ENCODE measurements at regions not wholly inside any gene's neighbourhood (a gene's known extent, or its start where the extent isn't known, plus 50 kb on each side); places are given as distances from the start of the nearest gene placed in this dataset.

DNA sequence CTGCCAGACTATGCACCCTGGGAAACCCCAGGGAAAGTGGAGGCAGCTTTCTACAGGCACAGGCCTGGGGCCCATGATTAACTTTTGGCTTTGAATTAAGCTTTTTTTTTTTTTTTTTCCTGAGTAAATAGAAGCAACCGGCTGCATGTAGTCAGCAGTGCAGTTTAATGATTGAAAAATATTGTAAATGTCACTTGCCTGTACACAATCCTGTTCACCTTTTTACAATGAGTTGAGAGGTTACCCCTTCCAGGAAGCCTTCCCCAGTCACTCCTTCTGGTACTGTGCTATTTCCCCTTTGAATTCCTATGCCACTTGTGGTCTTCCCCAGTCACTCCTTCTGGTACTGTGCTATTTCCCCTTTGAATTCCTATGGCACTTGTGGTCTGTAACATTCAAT, 475.6 kb downstream of the TDRD15 start:
- no peak for DNase-seq (ENCODE audit: extremely low read depth in 1 of 2, low read depth in 1 of 2)

DNA sequence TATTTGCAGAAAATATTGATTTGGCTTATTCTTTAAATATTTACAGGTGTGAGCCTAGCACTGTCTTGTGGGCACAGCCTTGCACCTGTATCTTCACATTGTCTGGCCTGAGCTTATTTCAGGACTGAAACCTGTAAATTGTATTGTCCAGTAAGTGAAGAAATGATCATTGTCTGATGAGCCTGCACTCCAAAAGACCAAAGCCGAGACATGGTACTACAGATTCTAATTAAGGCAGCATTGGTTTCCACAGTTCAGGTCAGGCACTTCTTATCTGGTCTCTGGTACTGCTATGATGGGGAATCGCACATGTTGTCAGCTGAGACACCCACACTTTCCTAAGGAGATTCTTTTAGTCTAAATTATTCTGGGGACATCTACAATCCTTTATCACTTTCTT, 479.0 kb downstream of the TDRD15 start:
- DNase-seq (ENCODE audit: extremely low read depth in 1 of 2, low read depth in 1 of 2): no peak

GRCh38 chr2:21607572-21607971, 483.8 kb downstream of the TDRD15 start:
- no peak for DNase-seq (ENCODE audit: extremely low read depth in 1 of 2, low read depth in 1 of 2)

DNA sequence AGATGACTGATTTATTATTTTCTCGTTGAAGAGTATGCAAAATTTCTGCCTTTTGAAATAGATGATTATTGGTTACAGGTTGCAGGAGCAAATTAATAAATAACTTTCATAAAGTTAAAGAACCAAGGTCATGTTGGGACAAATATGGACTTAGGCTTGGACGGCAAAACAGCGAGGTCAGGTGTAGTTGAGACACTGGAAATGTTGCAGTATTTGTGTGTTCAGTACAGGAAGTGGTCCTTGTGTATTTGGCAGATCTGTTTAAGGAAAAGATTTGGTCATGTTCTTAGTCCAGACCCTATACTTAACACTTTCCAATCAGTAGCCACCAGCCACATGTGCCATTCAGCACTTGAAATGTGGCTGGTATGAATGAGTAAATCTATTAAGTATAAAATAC, 486.5 kb downstream of the TDRD15 start:
- DNase-seq (ENCODE audit: extremely low read depth in 1 of 2, low read depth in 1 of 2): no peak

GRCh38 chr2:21617885-21618434, 494.2 kb downstream of the TDRD15 start:
- DNase-seq (ENCODE audit: extremely low read depth in 1 of 2, low read depth in 1 of 2): no peak

GRCh38 chr2:21620771-21621170, 497.0 kb downstream of the TDRD15 start:
- DNase-seq (ENCODE audit: extremely low read depth in 1 of 2, low read depth in 1 of 2): no peak

GRCh38 chr2:21627938-21628337, 504.2 kb downstream of the TDRD15 start:
- DNase-seq (ENCODE audit: extremely low read depth in 1 of 2, low read depth in 1 of 2): no peak

DNA sequence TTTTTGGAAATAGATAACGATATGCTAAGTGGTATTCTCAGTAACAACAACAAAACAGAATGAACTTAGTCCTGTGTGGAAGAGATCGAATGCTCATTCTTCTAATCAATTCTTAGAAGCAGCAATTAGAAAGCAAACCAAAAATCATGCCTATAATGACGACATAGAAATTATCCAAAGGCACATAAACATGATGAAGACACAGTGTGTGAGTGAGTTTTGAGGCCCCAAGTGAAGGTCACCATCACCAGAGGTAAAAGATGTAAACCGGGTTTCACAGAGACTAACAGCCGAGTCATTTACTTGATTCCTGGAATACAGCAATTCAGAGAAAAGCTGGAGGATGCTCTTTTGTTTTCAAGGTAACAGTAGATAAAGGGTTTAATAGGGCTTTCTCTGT, 509.2 kb downstream of the TDRD15 start:
- DNase-seq (ENCODE audit: extremely low read depth in 1 of 2, low read depth in 1 of 2): no peak

DNA sequence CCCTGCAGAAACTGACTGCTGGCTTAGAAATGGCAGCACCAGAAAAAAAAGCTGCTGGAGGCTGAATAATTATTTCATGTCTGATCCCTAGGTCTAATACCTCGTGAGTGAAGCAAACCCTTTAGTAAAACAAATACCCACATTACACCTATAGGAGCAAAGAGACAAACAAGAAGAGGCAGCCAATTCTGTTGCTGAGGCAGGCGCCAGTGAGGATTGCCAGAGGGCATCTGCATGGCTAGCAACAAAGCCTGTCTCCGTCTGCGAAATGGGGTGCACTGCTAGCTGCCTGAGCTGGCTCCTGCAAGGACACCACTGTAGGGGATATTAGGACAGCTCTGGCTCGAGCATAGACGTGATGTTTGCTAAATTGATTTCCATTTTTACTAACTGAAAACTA, 509.7 kb downstream of the TDRD15 start:
- DNase-seq (ENCODE audit: extremely low read depth in 1 of 2, low read depth in 1 of 2): no peak

- DNase-seq (ENCODE audit: extremely low read depth in 1 of 2, low read depth in 1 of 2): no peak
Measured at GRCh38 chr2:21633911-21634310, 510.1 kb downstream of the TDRD15 start.

GRCh38 chr2:21640046-21640445, 516.3 kb downstream of the TDRD15 start:
- no peak for DNase-seq (ENCODE audit: extremely low read depth in 1 of 2, low read depth in 1 of 2)

DNA sequence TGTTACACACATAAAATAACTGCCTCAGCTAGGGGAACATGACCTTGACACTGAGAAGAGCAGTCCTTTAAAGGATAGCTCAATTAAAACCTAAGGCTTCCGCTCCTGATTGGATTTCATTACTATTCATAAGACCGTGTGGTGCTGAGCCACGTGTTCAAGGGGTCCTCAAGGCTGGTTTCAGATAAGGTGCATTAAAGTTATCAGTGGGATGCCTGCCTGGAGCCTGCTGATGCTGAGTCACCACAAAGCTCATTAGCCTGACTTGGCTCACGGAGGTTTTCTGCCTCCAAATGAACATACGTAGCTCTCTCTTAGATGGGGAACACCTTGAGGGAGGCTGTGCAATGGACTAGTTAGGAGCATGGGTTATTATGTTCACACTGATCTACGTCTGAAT, 518.9 kb downstream of the TDRD15 start:
- DNase-seq (ENCODE audit: extremely low read depth in 1 of 2, low read depth in 1 of 2): no peak

DNA sequence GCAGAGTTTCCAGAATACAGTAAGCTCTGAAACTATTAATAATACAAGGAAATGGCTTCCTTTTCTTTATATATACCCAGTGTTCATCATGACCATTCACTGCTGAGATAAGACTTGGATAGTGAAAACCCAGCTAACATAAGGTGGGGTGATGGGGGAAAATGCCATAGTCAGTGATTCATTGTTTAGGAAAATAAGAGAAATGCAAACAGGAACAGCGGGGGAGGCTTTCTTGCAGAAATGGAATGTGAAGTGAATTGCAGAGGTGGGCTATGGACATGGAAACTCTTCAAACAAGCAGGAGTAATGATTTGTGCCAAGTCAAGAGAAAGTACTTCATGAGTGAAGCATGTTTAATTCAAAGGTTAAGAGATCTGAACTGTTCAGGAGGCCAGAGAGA, 519.4 kb downstream of the TDRD15 start:
- no peak for DNase-seq (ENCODE audit: extremely low read depth in 1 of 2, low read depth in 1 of 2)

GRCh38 chr2:21644266-21644665, 520.5 kb downstream of the TDRD15 start:
- no peak for DNase-seq (ENCODE audit: extremely low read depth in 1 of 2, low read depth in 1 of 2)

DNA sequence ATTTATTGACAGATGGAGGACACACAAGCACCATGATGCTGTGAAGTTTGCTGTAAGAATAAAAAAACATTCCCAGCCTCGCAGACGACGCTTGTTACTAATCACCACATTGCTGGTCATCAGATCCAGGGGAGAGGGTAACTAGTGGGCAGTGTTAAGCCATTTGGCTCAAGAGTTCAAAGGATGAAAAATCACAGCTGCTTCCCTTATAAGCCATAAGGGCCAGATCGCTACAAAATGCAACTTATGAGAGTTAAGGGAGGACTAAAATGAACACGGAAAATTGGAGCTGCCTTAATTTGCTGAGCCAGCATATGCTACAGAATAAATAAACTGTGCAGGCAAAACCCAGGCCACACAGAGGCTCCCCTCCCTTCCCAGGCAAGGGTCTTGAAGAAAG, 522.6 kb downstream of the TDRD15 start:
- no peak for DNase-seq (ENCODE audit: extremely low read depth in 1 of 2, low read depth in 1 of 2)

GRCh38 chr2:21650569-21650968, 526.8 kb downstream of the TDRD15 start:
- no peak for DNase-seq (ENCODE audit: extremely low read depth in 1 of 2, low read depth in 1 of 2)

DNA sequence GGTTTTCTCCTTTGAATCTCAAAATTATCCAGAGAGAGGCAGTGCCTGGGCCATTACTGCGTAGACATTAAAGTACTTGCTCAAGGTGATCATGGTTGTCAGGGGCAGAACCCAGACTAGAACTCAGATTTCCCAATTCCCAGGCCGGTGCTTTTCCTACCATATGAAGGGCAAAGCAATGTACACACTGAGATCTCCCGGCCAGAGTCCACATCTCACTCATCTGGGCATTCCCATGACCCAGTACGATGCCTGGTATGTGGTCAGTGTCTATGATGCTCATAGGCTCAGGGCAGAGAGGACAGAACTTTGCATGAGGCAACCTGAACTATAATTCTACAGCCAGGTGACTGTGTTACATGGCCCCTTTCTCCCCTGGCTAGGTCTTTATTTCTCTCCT, 531.4 kb downstream of the TDRD15 start:
- DNase-seq (ENCODE audit: extremely low read depth in 1 of 2, low read depth in 1 of 2): no peak

DNA sequence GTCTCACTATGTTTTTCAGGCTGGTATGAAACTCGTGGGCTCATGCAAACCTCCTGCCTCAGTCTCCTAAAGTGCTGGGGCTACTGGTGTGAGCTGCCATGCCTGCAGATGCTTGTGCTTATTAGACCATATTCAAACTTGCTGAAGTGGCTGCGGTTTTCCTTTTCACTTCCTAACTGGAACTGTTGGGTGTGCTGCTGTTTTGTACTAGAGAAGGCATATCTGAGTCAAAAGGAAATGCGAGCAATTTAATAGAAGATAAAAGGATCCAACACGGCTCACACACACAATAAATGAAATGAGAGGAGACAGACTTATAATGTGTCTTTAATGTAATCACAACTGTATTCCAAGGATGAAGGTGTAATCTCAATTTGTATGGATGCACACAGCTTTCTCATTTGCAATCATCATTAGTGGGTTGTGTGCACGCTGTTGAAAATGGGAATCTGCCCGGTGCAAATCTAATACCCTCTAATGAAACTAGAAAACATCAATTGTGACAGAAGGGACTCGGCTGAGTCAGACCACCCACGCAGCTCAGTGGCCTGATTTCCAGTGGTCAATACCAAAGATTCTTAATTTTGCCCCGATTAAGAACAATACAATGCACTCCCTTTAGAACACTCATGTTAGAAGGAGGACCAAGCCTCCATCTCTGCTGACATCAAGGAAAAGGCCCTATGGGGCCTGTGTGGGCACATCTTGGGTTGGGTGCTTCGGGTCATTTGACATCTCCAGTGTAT, 532.7 kb downstream of the TDRD15 start:
- no peak for DNase-seq (ENCODE audit: extremely low read depth in 1 of 2, low read depth in 1 of 2)

- no peak for DNase-seq (ENCODE audit: extremely low read depth in 1 of 2, low read depth in 1 of 2)
Measured at GRCh38 chr2:21657445-21657844, 533.7 kb downstream of the TDRD15 start.

GRCh38 chr2:21658269-21658668, 534.5 kb downstream of the TDRD15 start:
- no peak for DNase-seq (ENCODE audit: extremely low read depth in 1 of 2, low read depth in 1 of 2)

GRCh38 chr2:21658907-21659477, 535.2 kb downstream of the TDRD15 start:
- no peak for DNase-seq (ENCODE audit: extremely low read depth in 1 of 2, low read depth in 1 of 2)

GRCh38 chr2:21664083-21664482, 540.3 kb downstream of the TDRD15 start:
- DNase-seq (ENCODE audit: extremely low read depth in 1 of 2, low read depth in 1 of 2): no peak

GRCh38 chr2:21667638-21668037, 543.9 kb downstream of the TDRD15 start:
- no peak for DNase-seq (ENCODE audit: extremely low read depth in 1 of 2, low read depth in 1 of 2)
